H9 (cell line): ENCODE measurements at regions not wholly inside any gene's neighbourhood (a gene's known extent, or its start where the extent isn't known, plus 50 kb on each side); places are given as distances from the start of the nearest gene placed in this dataset.

Experiments
- DNase-seq: peaks from one replicate; pipeline ENCODE4 v3.0.0-alpha.2; 2017
- H2AFZ ChIP-seq: one replicate; pipeline ENCODE4 v1.6.1; 2013; ENCODE audit warnings: mild to moderate bottlenecking, low read length, control low read depth, moderate library complexity
- H2AK5ac ChIP-seq: 2 replicates; pipeline ENCODE4 v1.6.1; 2013; ENCODE audit warnings: low read length, control low read depth, mixed read lengths; ENCODE audit not compliant: insufficient read length
- H2BK120ac ChIP-seq: one replicate; pipeline ENCODE4 v1.6.1; 2013; ENCODE audit warnings: low read depth, mild to moderate bottlenecking, low read length, control low read depth, inconsistent platforms; ENCODE audit not compliant: poor library complexity, severe bottlenecking
- H2BK12ac ChIP-seq: 2 replicates; pipeline ENCODE4 v1.6.1; 2013; ENCODE audit warnings: low read length, control low read depth, mixed read lengths, low read depth; ENCODE audit not compliant: insufficient read length
- H2BK15ac ChIP-seq: 2 replicates; pipeline ENCODE4 v1.6.1; 2013; ENCODE audit warnings: low read depth, low read length, control low read depth
- H2BK20ac ChIP-seq: one replicate; pipeline ENCODE4 v1.6.1; 2013; ENCODE audit warnings: low read depth, mild to moderate bottlenecking, low read length, control low read depth, inconsistent platforms; ENCODE audit not compliant: poor library complexity, severe bottlenecking
- H2BK5ac ChIP-seq: 2 replicates; pipeline ENCODE4 v1.6.1; 2013; ENCODE audit warnings: low read length, control low read depth, mixed read lengths; ENCODE audit not compliant: insufficient read length
- H3K14ac ChIP-seq: 2 replicates; pipeline ENCODE4 v1.6.1; 2013; ENCODE audit warnings: low read length, control low read depth; ENCODE audit not compliant: insufficient read depth
- H3K18ac ChIP-seq: 2 replicates; pipeline ENCODE4 v1.6.1; 2013; ENCODE audit warnings: low read depth, mild to moderate bottlenecking, mixed read lengths, low read length, control low read depth; ENCODE audit not compliant: insufficient read length
- H3K23ac ChIP-seq: 2 replicates; pipeline ENCODE4 v1.6.1; 2013; ENCODE audit warnings: low read length, control low read depth, mixed read lengths, low read depth; ENCODE audit not compliant: insufficient read length
- H3K23me2 ChIP-seq: 2 replicates; pipeline ENCODE4 v1.6.1; 2013; ENCODE audit warnings: low read depth, mild to moderate bottlenecking, mixed read lengths, low read length, control low read depth; ENCODE audit not compliant: insufficient read length, poor library complexity, severe bottlenecking
- H3K27ac ChIP-seq: 2 replicates; pipeline ENCODE4 v1.5.1; 2013; ENCODE audit warnings: low read length, control low read depth, mixed read lengths, low read depth; ENCODE audit not compliant: insufficient read length
- H3K27me3 ChIP-seq: 2 replicates; pipeline ENCODE4 v1.6.1; 2013; ENCODE audit warnings: low read length, control low read depth, inconsistent platforms; ENCODE audit not compliant: insufficient read depth
- H3K4ac ChIP-seq: 2 replicates; pipeline ENCODE4 v1.6.1; 2013; ENCODE audit warnings: low read depth, mild to moderate bottlenecking, control low read depth, inconsistent platforms, low read length, moderate library complexity
- H3K4me1 ChIP-seq: 2 replicates; pipeline ENCODE4 v1.6.1; 2013; ENCODE audit warnings: low read length, control low read depth, inconsistent platforms; ENCODE audit not compliant: insufficient read depth
- H3K4me2 ChIP-seq: 2 replicates; pipeline ENCODE4 v1.6.1; 2013; ENCODE audit warnings: low read length, control low read depth, mixed read lengths; ENCODE audit not compliant: insufficient read length, insufficient read depth
- H3K56ac ChIP-seq: 2 replicates; pipeline ENCODE4 v1.6.1; 2013; ENCODE audit warnings: low read depth, mild to moderate bottlenecking, mixed read lengths, low read length, control low read depth; ENCODE audit not compliant: insufficient read length
- H3K79me1 ChIP-seq: 2 replicates; pipeline ENCODE4 v1.6.1; 2013; ENCODE audit warnings: low read depth, mild to moderate bottlenecking, moderate library complexity, low read length, control low read depth, inconsistent platforms; ENCODE audit not compliant: insufficient read depth, poor library complexity, severe bottlenecking
- H3K79me2 ChIP-seq: 2 replicates; pipeline ENCODE4 v1.6.1; 2013; ENCODE audit warnings: low read length, control low read depth, inconsistent platforms; ENCODE audit not compliant: insufficient read depth
- H3K9ac ChIP-seq: 2 replicates; pipeline ENCODE4 v1.6.1; 2013; ENCODE audit warnings: low read length, control low read depth, mixed read lengths; ENCODE audit not compliant: insufficient read length; ENCODE audit errors: extremely low read depth
- H3K9me3 ChIP-seq: one replicate; pipeline ENCODE4 v1.6.1; 2013; ENCODE audit warnings: low read depth, low read length, inconsistent platforms; ENCODE audit not compliant: control insufficient read depth
- H3T11ph ChIP-seq: one replicate; pipeline ENCODE4 v1.6.1; 2013; ENCODE audit warnings: mild to moderate bottlenecking, low read length, control low read depth, inconsistent platforms
- H4K20me1 ChIP-seq: one replicate; pipeline ENCODE4 v1.6.1; 2013; ENCODE audit not compliant: control insufficient read depth, insufficient read length, insufficient read depth
- H4K5ac ChIP-seq: 2 replicates; pipeline ENCODE4 v1.6.1; 2013; ENCODE audit warnings: low read depth, mild to moderate bottlenecking, mixed read lengths, low read length, control low read depth; ENCODE audit not compliant: insufficient read length
- H4K8ac ChIP-seq: replicated peaks from 2 replicates; pipeline ENCODE4 v1.6.1; 2013; ENCODE audit warnings: low read length, control low read depth, mixed read lengths, low read depth; ENCODE audit not compliant: insufficient read length
- H4K91ac ChIP-seq: 2 replicates; pipeline ENCODE4 v1.6.1; 2013; ENCODE audit warnings: low read depth, mild to moderate bottlenecking, moderate library complexity, mixed read lengths, low read length, control low read depth; ENCODE audit not compliant: insufficient read length
- H3K27ac Mint-ChIP-seq, 3 experiments: 2 replicates in 2 of 3; 3 replicates in 1 of 3; pipeline ENCODE4 v1.8.0; 2020 to 2021; ENCODE audit warnings: mixed read lengths in 3 of 3, mild to moderate bottlenecking in 1 of 3, moderate library complexity in 1 of 3
- H3K27me3 Mint-ChIP-seq: 2 replicates; pipeline ENCODE4 v1.8.0; 2021; ENCODE audit warnings: low read depth, mild to moderate bottlenecking, moderate library complexity, mixed read lengths
- H3K36me3 Mint-ChIP-seq, 3 experiments: 2 replicates in 2 of 3; 3 replicates in 1 of 3; pipeline ENCODE4 v1.8.0; 2020 to 2021; ENCODE audit warnings: low read depth in 3 of 3, mixed read lengths in 3 of 3; ENCODE audit not compliant: insufficient read depth in 1 of 3
- H3K4me1 Mint-ChIP-seq, 2 experiments: 2 replicates each; pipeline ENCODE4 v1.8.0; 2020; ENCODE audit warnings: mixed read lengths in 2 of 2
- H3K4me3 Mint-ChIP-seq, 2 experiments: 2 replicates in 1 of 2; 3 replicates in 1 of 2; pipeline ENCODE4 v1.8.0; 2020 to 2021; ENCODE audit warnings: mild to moderate bottlenecking in 2 of 2, mixed read lengths in 2 of 2, moderate library complexity in 1 of 2
- H3K9me3 Mint-ChIP-seq, 2 experiments: 2 replicates in 1 of 2; 3 replicates in 1 of 2; pipeline ENCODE4 v1.8.0; 2020; ENCODE audit warnings: mild to moderate bottlenecking in 2 of 2, mixed read lengths in 2 of 2, moderate library complexity in 1 of 2
- CTCF ChIP-seq: fragments of 200-600 bp; sonication (generic); conservative IDR thresholded peaks from 3 replicates; pipeline ENCODE4 v1.8.0; 2021; ENCODE audit warnings: antibody characterized with exemption, mild to moderate bottlenecking
- WGBS: extraction: QIAGEN DNeasy Blood & Tissue Kit; methylation state at CpG from one replicate; pipeline ENCODE4 v1.1.7; 2013; ENCODE audit warnings: missing lambda C conversion rate, low lambda C conversion rate, mixed read lengths; ENCODE audit not compliant: insufficient read length; ENCODE audit errors: extremely low coverage; 5-methylcytosine and 5-hydroxymethylcytosine counted together

GRCh38 chr13:40475617-40476016 lies 190.8 kb downstream of the FOXO1 start:
- H4K20me1 ChIP-seq: no peaks in the 10 kb centered on the region
- no CpG with 5 or more reads among the region's 3 CpGs for whole genome bisulfite sequencing
- H3T11ph ChIP-seq: no peak overlapping the region
- Mint-ChIP-seq H3K4me1 (peaks cover 17 to 31% of the 10 kb centered on the region in 2 experiments), H3K27me3 (no peaks in the 10 kb centered on the region; the same call in 1 of the 2 replicates), H3K4me3 (no peak overlapping the region), H3K27ac (no peak overlapping the region; a peak in 1 of 7 replicates), H3K9me3 (peaks cover 0 to 9% of the 10 kb centered on the region in 2 experiments; a peak in 2 of 5 replicates), H3K36me3 (no peaks in the 10 kb centered on the region; a peak in 2 of 7 replicates)
- no peaks in the 10 kb centered on the region for H3K9me3 ChIP-seq
- TF ChIP-seq CTCF: no peak
- H3K9ac ChIP-seq: no peak overlapping the region
- H4K91ac ChIP-seq: no peak overlapping the region
- no peaks in the 10 kb centered on the region for H3K79me2 ChIP-seq
- no peak overlapping the region for H3K18ac ChIP-seq
- no peak overlapping the region for H2BK5ac ChIP-seq
- H3K23me2 ChIP-seq: no peaks in the 10 kb centered on the region
- no peak overlapping the region for H3K4me2 ChIP-seq
- no peak overlapping the region for H2BK15ac ChIP-seq
- no peak overlapping the region for H2BK120ac ChIP-seq
- no peak overlapping the region for H2BK12ac ChIP-seq
- no peak overlapping the region for H3K14ac ChIP-seq
- H4K8ac ChIP-seq: no peak overlapping the region
- H3K79me1 ChIP-seq: no peaks in the 10 kb centered on the region
- H4K5ac ChIP-seq: no peak overlapping the region
- H3K27ac ChIP-seq: no peak overlapping the region
- H2AK5ac ChIP-seq: no peak overlapping the region
- H2AFZ ChIP-seq: no peak overlapping the region
- no peak overlapping the region for H3K4ac ChIP-seq
- no peak overlapping the region for H2BK20ac ChIP-seq
- H3K23ac ChIP-seq: no peak overlapping the region
- H3K27me3 ChIP-seq: no peaks in the 10 kb centered on the region
- H3K4me1 ChIP-seq: peaks cover 5% of the 10 kb centered on the region
- H3K56ac ChIP-seq: no peak overlapping the region
- DNase-seq: no peak
